Activated CD4-positive, alpha-beta T cell treated with anti-CD3 and anti-CD28 coated beads for 4 hours (primary cell): ENCODE measurements at regions not wholly inside any gene's neighbourhood (a gene's known extent, or its start where the extent isn't known, plus 50 kb on each side); places are given as distances from the start of the nearest gene placed in this dataset.

Experiments used
- DNase-seq, 2 donors: peaks; one replicate each; pipeline ENCODE4 v3.0.0-alpha.2; 2020

GRCh38 chr1:221164951-221165838, 286.0 kb downstream of the HLX start:
- DNase-seq, result no peak

- DNase-seq, result no peak
Measured at GRCh38 chr1:221165839-221166500, 286.7 kb downstream of the HLX start.

GRCh38 chr1:221166559-221167318, 287.5 kb downstream of the HLX start:
- DNase-seq, result no peak

GRCh38 chr1:221169447-221169889, 290.2 kb downstream of the HLX start:
- DNase-seq, result no peak

GRCh38 chr1:221170171-221170570, 290.9 kb downstream of the HLX start:
- DNase-seq, result no peak

GRCh38 chr1:221171768-221172167, 292.5 kb downstream of the HLX start:
- DNase-seq, result no peak

GRCh38 chr1:221172841-221173240, 293.6 kb downstream of the HLX start:
- DNase-seq, result no peak

GRCh38 chr1:221174330-221174993, 295.2 kb downstream of the HLX start:
- no peak for DNase-seq

- no peak for DNase-seq
Measured at GRCh38 chr1:221175249-221175648, 296.0 kb downstream of the HLX start.

GRCh38 chr1:221180704-221181368, 301.6 kb downstream of the HLX start:
- no peak for DNase-seq

- DNase-seq, result no peak
Measured at GRCh38 chr1:221182791-221183533, 303.7 kb downstream of the HLX start.

GRCh38 chr1:221184131-221184794, 305.0 kb downstream of the HLX start:
- no peak for DNase-seq

GRCh38 chr1:221187174-221187573, 307.9 kb downstream of the HLX start:
- no peak for DNase-seq

GRCh38 chr1:221188458-221188857, 309.2 kb downstream of the HLX start:
- no peak for DNase-seq

GRCh38 chr1:221190249-221190648, 311.0 kb downstream of the HLX start:
- DNase-seq, result no peak

- no peak for DNase-seq
Measured at GRCh38 chr1:221192055-221192454, 312.8 kb downstream of the HLX start.

- no peak for DNase-seq
Measured at GRCh38 chr1:221200464-221200863, 321.2 kb downstream of the HLX start.

- no peak for DNase-seq
Measured at GRCh38 chr1:221201773-221202172, 322.5 kb downstream of the HLX start.

- peak; percentile 44 to 57 for DNase-seq
Measured at GRCh38 chr1:221203224-221204054, 324.2 kb downstream of the HLX start.
